NOMO-1 treated with dmso at 0.1 percent for 144 hours (cell line): ENCODE measurements at regions not wholly inside any gene's neighbourhood (a gene's known extent, or its start where the extent isn't known, plus 50 kb on each side); places are given as distances from the start of the nearest gene placed in this dataset.

Experiments used
- DNase-seq: peaks from one replicate; lab custom pipeline; 2025; ENCODE audit not compliant: unreplicated experiment; lab: John Stamatoyannopoulos, UW

DNA sequence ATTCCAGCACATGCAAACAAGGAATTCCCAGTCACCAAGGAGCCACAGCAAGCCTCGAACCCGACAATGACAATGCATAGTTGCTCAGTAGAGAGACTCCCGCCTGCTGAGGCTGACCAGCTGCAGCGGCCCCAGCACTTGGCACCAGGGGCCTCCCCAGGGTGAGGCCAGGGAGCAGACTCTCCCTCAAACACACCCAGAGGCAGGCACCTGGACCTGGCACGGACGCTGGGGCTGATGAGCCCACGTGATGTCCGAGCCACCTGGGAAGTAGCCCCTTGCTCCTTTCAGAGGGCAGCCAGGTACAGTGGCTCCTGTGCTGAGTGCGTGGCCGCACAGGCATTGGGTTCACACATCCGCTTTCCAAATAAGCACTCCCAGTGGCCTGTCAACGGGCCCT is 315.9 kb upstream of the TGFBR2 start:
- no peak for DNase-seq

DNA sequence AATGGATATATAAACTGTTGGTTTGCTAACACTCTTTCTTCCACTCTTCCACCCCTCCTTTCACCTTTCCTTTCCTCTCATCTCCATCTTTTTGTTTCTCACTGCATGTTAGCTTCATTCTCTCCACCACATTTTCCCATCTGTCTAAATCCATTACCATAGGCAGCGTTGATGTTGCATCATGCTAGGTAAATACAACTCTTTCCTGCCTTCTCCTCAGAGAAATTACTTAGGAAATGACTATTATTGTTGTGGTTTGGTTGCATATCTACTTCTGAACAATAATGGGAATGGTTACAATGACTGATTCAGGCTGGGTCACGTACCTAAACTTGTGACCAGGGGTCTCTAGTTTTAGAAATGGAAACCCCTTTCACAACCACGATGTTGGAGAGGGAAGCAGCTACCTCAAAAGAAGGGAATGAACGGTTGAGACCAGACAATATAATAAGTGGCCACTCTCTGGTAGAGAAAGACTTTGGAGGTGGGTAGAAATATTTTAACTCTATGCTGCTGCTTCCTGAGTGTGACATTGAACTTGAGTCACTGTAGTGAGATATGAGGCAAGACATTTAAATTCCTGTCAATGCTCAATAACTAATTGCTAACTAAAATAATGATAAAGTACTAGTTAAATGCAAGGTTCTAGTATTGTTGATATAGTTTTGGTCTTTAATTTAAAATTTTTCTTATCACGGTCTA is 314.1 kb upstream of the TGFBR2 start:
- no peak for DNase-seq

DNA sequence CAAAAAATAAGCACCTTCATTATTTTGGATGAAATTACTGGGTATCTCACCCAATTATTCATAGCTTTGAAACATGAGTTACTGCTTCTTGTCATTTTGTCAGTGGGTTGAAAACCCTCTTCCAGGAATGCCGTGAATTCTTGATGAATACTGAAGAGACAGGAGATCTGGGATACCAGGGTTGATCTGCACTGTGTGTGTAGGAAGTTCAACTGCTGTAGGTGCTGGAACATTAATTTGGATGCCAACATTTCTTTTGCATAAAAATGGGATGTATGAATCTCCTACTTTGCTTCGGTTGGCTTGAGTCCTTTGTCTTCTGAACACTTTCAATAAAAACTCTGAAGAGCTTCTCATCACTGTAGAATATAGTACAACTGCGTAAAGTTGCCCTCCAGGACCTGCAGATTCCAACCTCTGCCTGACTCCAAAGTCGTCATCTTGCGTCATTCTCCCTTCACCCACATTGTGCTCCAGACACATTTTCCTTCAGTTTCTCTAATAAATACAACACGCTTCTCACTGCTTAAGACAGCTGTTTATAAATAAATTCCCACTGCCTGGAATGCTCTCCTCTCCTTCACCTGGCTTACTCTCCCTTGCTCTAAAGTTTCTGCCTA is 312.7 kb upstream of the TGFBR2 start:
- no peak for DNase-seq

DNA sequence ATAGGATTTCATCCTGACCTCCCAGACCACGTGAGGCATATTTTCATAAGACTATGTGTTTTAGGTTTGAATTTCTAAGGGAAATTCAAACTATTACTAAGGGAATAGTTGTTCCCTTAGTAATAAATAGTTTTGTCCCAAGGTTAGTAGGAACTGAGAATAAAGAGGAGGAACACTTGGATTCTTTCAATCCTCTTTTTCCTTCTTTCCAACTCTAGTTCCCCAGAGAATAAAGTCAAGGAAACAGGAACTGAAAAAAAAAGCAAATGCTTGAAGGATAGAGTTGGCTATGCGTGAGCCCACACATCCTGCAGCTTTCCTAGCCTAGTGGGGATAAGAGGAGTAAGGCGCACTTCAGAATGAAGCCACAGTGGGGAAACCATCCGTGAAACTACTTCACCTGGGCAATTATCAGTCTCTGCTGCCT is 312.1 kb upstream of the TGFBR2 start:
- DNase-seq = no peak

DNA sequence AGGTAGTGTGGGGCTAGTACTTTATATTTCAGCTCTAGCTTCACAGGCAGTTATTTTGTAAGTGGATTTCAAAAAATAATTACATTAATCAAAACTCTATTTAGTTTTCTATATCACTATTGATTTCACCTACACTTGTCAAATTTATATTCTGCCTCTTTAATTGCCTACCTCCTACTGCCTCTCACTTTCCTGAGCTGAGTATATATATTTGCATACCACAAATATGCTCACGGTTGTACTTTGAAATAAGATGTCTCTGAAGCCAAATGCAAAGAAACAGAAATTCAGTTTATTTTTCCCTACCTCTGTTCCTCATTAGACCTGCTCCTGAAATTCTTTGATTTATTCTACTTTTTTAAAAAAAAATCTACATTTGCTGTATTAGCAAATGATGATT is 309.3 kb upstream of the TGFBR2 start:
- DNase-seq = no peak

DNA sequence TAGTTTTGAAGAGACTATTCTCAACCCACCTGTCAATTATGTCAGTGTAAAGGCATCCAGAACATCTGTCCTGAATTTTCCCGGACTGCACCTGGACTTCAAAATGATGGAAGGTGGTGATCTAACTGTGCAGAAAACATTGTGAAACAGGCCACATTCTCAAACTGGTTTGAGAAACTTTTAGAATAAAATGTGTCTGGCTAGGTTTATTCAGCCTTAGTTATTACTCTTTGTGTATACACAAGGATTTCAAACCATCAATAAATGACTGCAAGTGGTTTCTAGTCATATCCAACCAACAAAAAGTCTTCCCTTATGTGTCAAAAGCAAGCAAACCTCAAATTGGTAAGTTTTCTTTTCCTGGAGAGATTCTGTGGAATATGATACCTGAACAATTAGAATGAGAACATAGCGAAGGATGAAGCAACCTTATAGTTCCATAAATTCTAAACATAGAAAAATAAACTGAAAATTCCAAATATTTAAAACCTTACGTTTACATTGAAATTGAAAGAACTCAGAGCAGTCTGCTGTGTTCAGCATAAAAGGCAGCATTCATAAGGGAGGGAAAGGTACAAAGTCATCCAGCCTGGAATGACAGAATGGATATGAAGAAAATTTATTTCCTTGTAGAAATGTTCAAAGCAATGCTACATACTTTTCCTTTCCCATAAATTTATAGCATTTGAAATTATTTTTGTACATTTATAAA is 306.6 kb upstream of the TGFBR2 start:
- DNase-seq = no peak

DNA sequence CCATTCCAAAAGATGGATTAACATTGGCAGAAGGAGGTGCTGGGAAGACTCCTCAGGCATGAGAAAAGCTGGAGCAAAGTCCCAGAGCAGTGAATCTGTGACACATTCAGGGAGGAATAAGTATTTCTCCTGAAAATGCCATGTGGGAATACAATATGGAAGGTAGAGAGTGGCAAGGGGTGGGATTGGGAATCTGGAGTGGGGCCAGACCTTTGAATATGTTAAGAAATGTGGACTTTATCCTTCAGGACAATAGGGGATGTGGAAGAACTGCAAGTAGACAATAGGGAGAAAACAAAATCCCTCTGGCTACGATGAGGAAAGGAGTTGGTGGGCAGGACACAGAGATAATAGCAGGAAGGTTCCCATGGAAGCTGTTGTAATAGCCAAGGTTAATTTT is 305.6 kb upstream of the TGFBR2 start:
- DNase-seq = no peak

DNA sequence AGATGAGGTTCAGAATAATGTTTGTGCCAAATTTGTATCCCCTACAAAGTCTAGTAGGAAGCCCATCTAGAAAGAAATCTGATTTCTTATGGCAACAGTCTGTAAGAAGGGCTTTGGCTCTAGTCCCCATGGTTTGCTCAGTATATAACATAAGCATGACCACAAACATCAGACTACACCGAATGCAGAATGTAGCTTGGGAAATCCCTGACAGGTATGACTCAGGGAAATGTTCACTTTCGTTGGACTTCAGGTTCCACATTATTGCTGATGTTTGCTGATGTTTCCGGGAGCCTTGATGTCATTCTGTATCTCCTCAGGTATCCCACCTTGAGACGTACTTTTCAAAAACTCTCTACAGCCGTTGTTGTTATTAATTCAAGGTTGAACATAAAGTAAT is 304.4 kb upstream of the TGFBR2 start:
- DNase-seq = no peak

DNA sequence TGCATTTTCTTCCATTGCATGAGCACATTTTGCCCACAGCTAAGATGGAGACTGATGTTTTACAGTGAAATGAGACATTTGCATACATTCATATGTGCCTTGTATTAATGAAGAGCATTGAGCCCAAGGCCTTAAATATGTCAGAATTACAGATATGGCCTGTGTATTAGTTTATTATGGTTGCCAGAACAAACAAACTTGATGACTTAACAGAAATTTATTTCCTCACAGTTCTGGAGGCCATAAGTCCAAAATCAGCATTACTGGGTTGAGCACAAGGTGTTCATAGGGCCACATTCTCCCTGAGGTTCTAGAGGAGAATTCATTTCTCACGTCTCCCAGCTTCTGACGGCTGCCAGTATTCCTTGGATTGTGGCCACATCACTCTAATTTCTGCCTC is 302.6 kb upstream of the TGFBR2 start:
- DNase-seq = no peak

DNA sequence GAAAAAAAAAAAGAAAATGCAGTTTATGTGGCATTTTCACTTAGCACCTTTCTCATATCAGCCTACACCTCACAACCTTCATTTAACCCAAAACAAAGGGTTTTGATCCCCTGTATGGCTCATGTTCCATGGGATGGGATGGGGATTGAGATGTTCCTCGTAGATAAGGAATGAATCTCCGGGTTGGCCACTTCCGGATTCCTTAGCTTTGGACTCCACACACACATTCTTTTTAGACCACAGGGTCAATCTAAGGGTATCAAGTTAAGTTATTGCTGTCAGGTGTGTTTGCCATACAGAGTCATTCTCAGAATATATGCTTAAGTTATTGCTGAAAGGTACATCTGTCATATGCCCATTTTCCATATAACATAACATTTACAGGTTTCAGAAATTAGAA is 301.4 kb upstream of the TGFBR2 start:
- no peak for DNase-seq

DNA sequence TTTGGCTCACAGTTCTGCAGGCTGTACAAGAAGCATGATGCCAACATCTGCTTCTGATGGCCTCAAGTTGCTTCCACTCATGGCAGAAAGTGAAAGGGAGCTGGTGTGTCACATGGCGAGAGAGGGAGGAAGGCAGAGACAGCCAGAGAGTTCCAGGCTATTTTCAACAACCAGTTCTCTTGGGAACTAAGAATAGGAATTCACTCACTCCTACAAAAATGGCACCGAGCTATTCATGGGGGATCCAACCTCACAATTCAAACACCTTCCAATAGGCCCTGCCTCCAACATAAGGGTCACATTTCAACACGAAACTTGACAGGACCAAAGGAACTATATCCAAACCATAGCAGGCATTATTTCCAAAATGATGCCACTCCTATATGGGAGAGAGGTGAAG is 299.5 kb upstream of the TGFBR2 start:
- no peak for DNase-seq

DNA sequence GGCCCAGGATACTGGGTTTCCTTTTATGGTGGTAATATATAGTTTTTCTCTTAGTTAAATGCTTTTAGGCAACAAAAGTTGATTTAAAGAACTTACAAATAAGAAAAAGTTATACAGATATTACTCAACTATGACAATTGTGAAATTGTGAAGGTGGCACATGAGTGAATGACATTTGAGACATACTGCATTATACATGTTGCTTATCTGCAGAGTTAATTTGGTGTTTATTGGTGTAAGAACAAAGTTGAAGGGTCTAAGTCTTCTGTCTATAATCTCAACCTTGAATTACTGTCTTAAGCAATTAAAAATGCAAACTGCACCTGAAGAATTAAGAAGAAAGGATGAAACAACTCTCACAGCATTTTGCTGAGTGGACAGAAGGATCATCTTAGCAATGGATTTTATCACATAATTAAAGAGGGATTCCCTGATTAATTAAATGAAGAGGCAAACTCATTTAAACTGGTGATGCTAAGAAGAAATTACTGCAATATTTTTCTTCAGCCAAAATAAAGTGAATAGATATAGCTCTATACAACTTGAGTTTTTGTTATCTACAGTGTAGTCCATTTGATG is 298.9 kb upstream of the TGFBR2 start:
- no peak for DNase-seq

DNA sequence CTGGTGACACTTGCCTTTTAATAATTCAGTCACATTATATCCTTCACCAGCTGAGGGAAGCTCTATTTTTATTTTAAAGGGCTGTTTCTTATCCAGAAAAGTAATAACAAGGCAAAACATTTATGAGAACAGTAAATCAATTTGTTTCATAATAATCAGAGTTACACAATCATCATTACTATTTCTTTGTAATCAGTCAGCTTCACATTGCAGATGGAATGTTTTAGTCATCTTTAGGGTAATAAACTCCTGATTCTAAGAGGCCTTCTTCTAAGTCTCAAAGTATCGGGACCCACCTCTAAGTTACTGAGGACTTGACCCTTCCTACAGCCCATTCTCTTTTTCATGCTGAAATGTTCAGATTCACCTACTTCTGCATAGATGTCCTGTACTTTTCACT is 298.3 kb upstream of the TGFBR2 start:
- DNase-seq = no peak

DNA sequence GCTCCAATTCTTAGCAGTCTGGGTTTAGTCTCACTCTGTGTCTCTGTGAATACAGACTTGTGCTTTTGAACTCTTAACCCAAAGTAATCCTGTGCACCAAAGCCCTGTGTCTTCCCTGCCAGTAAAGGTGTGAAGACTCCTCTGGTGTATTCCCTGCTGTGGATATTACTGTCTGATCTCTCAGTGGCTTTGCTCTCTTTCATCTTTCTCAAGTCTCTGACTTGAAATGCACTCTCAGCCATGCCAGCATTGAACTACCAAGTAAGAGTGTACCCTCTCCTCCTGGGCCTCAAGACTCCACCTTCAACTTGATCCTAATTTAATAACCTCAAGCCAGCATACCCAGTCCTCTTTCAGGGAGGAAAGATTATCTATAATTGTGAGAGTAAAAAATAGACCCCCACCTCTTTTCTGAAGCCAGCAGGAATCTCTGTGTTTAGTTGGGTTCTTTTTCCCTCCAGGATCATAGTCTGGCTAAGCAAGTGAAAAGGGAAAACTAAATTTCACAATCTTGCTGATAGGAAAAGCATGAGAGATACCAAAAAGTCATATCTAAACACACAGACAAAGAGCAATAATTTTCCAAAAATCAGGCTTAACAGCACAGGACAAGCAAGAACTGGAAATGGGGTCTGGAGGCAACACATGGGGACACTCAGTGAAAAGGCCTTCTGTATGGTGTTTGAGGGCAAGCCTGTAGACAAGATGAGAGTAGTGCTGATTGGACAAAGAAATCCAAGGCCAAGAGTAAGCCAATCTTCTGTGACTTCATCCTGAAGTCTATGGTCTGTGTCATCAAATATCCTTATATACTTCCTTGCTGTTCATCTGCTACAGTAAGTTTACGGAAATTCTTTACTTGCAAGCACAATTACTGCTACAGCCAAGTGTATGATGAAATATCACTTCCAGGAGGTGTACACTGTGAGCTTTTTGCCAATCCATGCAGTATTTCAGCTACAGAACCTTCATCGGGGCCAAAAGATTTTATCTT is 296.1 kb upstream of the TGFBR2 start:
- DNase-seq = no peak

DNA sequence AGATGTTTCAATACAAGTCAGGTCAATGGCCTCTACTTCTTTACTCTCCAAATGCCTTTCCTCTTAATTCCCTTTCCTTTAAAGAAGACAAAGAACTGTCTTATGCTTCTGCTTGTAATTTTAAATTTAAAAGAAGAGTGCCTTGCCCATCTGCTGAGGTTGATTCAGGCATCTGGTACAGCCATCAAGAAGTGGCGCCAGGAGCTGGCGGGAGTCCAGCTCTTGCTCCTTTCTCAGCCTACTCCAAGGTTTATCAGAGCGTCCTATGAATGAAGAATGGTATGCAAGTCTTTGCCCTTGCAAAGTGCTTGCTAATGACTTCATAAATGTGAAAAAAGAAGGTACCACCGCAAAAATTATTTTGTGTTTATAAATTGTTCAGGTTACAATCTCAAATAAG is 294.6 kb upstream of the TGFBR2 start:
- no peak for DNase-seq

DNA sequence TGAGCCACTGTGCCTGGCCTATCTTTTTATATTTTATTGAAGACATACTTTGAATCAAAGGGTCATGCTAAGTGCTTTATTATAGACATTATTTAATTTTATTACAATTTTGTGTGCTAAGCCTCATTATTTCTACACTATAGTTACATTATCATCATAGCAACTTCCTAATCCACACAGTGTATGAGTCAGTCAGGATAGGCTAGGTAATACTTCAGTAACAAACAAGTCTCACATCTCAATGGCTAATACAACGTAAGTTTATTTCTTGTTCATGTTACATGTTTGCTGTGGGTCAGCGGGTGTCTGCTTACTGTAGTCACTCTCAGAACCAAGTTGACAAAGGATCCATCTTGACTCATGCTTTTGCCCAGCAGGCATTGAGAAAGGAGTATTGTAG is 292.6 kb upstream of the TGFBR2 start:
- no peak for DNase-seq

DNA sequence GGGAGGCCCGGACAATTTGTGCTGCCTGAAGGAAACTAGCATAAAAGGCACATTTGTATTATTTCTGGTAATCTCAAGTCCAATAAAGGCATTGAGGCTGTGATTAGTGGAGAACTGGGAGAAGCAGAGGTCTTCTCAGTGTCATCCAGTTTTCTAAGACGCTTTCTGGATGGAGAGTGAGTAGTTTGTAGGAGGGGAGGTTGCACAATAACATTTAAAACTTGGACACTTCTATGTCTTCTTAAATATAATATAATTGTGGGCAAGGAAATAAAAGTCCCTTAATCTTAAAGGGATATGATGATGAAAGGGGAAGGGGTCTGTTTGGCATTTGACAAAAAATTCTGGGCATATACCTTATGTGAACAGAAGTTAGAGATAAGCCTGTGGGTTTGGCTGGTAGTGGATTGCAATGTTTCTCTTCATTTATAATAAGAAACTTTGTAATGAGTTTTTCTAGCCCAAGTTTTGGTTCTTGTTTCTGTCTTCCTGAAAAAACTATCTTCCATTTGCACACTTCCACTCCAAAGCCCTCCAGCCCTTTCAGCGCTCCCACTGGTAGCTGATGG is 291.6 kb upstream of the TGFBR2 start:
- DNase-seq = no peak

DNA sequence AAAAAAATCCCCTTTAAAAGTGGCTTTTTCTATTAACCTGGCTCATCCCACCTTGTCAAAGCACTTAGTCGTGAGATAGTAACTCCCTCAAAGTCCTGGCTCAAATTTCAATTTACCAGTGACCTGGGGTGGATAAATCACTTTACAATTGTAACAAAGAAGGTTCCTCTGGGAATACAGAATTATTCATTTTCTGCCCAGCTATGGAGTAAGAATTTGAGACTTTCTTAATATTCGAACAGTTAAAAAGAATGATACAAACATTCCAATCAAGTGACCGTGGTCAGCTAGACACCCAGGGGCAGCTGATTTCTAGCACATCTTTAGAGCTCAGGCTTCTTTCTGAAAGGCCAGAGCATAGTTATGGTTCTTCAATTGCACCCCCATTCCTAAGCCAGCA is 291.0 kb upstream of the TGFBR2 start:
- no peak for DNase-seq

DNA sequence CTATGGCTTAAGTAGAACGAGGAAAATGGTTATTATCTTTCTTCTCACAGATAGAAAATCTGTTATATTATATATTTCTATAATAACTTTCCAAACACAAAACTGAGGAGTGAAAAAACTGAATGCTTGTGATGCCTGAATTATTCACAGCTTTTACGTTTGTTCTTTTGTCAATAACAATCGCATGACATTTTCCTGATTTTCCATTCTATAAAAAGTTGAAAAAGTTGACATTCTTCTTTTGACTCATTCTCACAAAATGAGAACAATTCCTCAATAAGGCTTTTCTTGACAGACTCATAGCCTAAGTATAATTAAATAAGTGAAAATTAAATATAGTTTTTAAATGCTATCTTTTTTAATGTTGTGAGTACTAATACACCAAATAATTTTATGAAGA is 288.8 kb upstream of the TGFBR2 start:
- DNase-seq = no peak

DNA sequence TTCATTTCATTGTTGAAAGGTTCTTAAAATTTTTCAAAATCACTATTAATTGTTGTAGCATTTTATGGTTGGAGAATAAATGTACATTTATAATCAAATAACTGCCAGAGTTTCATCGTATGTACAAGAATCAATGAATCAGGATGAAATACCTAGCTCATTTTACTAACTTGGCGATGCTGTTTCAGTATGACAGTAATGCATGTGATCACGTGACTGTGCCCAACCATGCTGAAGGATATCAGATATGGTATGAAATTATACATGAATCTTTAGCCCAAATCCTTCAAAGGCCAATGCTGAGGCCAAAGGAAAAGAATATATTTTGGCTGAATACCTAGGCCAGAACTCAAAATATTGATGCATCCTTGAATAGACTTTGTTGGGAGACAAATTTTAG is 288.3 kb upstream of the TGFBR2 start:
- no peak for DNase-seq

DNA sequence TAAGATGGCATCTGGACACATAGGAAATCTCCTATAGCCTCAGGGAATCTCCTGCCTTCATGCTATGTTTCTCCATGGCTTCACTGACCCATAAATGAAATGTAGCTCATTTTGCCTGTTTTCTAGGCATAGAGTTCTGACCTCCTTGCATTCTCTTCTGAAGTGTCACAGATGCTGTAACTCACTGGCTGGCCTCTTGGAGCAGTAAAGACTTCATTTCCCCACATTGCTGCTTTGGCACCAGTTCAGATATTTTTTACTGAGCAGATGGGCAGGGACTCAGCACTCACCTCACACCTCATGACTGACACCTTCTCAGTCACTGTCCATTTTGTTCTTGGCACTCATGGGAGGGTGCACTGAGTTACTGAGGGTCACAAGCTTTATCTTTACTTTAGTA is 286.7 kb upstream of the TGFBR2 start:
- no peak for DNase-seq
